Fibroblast of lung (primary cell): ENCODE measurements at regions not wholly inside any gene's neighbourhood (a gene's known extent, or its start where the extent isn't known, plus 50 kb on each side); places are given as distances from the start of the nearest gene placed in this dataset.

Experiments
- DNase-seq, 2 donors: peaks; one replicate each; pipeline versions ENCODE4 v3.0.0 to v3.0.0-alpha.2; 2010; ENCODE audit warnings: low read depth in 2 of 2
- H2AFZ ChIP-seq: 2 replicates; pipeline ENCODE4 v1.5.1; 2012; ENCODE audit warnings: low read length, control low read depth, inconsistent platforms
- H3K27ac ChIP-seq: 2 replicates; pipeline ENCODE4 v1.5.1; 2011; ENCODE audit warnings: low read length, control low read depth; ENCODE audit not compliant: insufficient read depth
- H3K27me3 ChIP-seq: 2 replicates; pipeline ENCODE4 v1.5.1; 2011; ENCODE audit warnings: mild to moderate bottlenecking, low read length; ENCODE audit not compliant: control insufficient read depth, insufficient read depth
- H3K36me3 ChIP-seq: 2 replicates; pipeline ENCODE4 v1.5.1; 2011; ENCODE audit warnings: low read length; ENCODE audit not compliant: control insufficient read depth, insufficient read depth
- H3K4me1 ChIP-seq: 2 replicates; pipeline ENCODE4 v1.5.1; 2011; ENCODE audit warnings: low read length; ENCODE audit not compliant: control insufficient read depth, insufficient read depth; ENCODE audit errors: extremely low read depth
- H3K4me2 ChIP-seq: 2 replicates; pipeline ENCODE4 v1.5.1; 2011; ENCODE audit warnings: low read length, control low read depth; ENCODE audit not compliant: insufficient read depth; ENCODE audit errors: extremely low read depth
- H3K4me3 ChIP-seq, 4 experiments: fragments of 200-600 bp in 1 of 4; sonication (generic) in 1 of 4; replicated peaks in 1 of 4; 2 replicates each; pipeline ENCODE4 v1.5.1; 2011 to 2016; ENCODE audit warnings: low read length in 4 of 4, low read depth in 3 of 4, mild to moderate bottlenecking in 3 of 4, control low read depth in 2 of 4, inconsistent platforms in 1 of 4, mixed read lengths in 1 of 4; ENCODE audit not compliant: insufficient read depth in 1 of 4; ENCODE audit errors: control extremely low read depth in 1 of 4
- H3K79me2 ChIP-seq: 2 replicates; pipeline ENCODE4 v1.5.1; 2012; ENCODE audit warnings: mild to moderate bottlenecking, low read length, inconsistent platforms; ENCODE audit not compliant: control insufficient read depth, insufficient read depth
- H3K9ac ChIP-seq: 2 replicates; pipeline ENCODE4 v1.5.1; 2011; ENCODE audit warnings: mild to moderate bottlenecking, low read length, control low read depth; ENCODE audit not compliant: insufficient read depth
- H3K9me3 ChIP-seq: 2 replicates; pipeline ENCODE4 v1.5.1; 2012; ENCODE audit warnings: low read depth, low read length; ENCODE audit not compliant: control insufficient read depth, insufficient read depth
- H4K20me1 ChIP-seq: 2 replicates; pipeline ENCODE4 v1.5.1; 2011; ENCODE audit warnings: low read length; ENCODE audit not compliant: control insufficient read depth, insufficient read depth; ENCODE audit errors: extremely low read depth
- CTCF ChIP-seq, 2 donors: IDR thresholded peaks in 1 of 2; conservative IDR thresholded peaks in 1 of 2; 1 replicate in 1 of 2; 2 replicates in 1 of 2; pipeline ENCODE4 v1.5.1; 2011 to 2012; ENCODE audit warnings: low read length in 2 of 2, control low read depth in 1 of 2, inconsistent platforms in 1 of 2, low read depth in 1 of 2, mild to moderate bottlenecking in 1 of 2
- EZH2 ChIP-seq: IDR thresholded peaks from 2 replicates; pipeline ENCODE4 v1.5.1; 2012; ENCODE audit warnings: low read length, control low read depth, mild to moderate bottlenecking; ENCODE audit errors: missing control alignments

GRCh38 chr3:6155650-6156338, 705.1 kb upstream of the GRM7 start:
- H4K20me1 ChIP-seq, result no peaks in the 10 kb centered on the region
- H3K9ac ChIP-seq, result no peak overlapping the region
- TF ChIP-seq EZH2, result no peak
- no peak for TF ChIP-seq CTCF (conservative IDR thresholded peaks at IDR 0.05 in 1 of 2, IDR thresholded peaks at IDR 0.05 in 1 of 2; ENCODE audit: low read depth in 1 of 2, low read length in 2 of 2)
- H3K9me3 ChIP-seq, result no peaks in the 10 kb centered on the region
- no peak overlapping the region for H3K27ac ChIP-seq
- no peak overlapping the region for H3K4me2 ChIP-seq
- no peak overlapping the region for H3K4me3 ChIP-seq
- no peaks in the 10 kb centered on the region for H3K4me1 ChIP-seq
- no peaks in the 10 kb centered on the region for H3K27me3 ChIP-seq
- H3K36me3 ChIP-seq, result no peaks in the 10 kb centered on the region
- H3K79me2 ChIP-seq, result no peaks in the 10 kb centered on the region
- no peak for DNase-seq
- no peak overlapping the region for H2AFZ ChIP-seq

DNA sequence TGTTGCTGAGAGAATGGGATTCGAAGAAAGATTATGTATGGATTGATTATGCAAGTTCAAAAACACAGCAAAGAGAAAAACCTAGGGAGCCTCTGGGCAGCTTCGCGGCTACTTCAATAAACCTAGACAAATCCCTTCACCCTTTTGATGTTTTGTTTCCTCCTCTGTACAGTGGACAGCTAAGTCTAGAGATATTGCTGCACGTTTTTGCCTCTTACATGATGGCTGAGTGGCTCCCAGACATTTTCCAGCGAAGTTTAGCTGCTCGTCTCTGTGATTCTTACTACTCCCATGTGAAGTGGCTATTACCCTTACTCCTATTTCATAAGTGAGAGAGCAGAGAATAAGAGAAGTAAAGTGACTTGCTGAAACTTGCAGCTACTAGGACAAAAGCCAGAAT, 695.0 kb upstream of the GRM7 start:
- TF ChIP-seq EZH2, result no peak
- TF ChIP-seq CTCF (conservative IDR thresholded peaks at IDR 0.05 in 1 of 2, IDR thresholded peaks at IDR 0.05 in 1 of 2; ENCODE audit: low read depth in 1 of 2, low read length in 2 of 2), result no peak

DNA sequence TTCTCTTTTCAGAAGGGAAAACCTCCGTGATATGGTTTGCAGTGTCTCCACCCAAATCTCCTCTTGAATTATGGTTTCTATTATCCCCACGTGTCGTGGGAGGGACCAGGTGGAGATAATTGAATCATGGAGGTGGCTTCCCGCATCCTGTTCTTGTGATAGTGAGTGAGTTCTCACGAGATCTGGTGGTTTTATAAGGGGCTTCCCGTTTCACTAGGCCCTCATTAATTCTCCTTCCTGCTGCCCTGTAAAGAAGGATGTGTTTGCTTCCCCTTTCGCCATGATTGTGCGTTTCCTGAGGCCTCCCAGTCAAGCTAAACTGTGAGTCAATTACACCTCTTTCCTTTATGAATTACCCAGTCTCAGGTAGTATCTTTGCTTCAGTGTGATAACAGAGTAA, 692.7 kb upstream of the GRM7 start:
- no peak overlapping the region for H3K27ac ChIP-seq
- no peak overlapping the region for H3K4me2 ChIP-seq
- H3K9ac ChIP-seq, result no peak overlapping the region
- no peaks in the 10 kb centered on the region for H3K4me1 ChIP-seq
- TF ChIP-seq CTCF (conservative IDR thresholded peaks at IDR 0.05 in 1 of 2, IDR thresholded peaks at IDR 0.05 in 1 of 2; ENCODE audit: low read depth in 1 of 2, low read length in 2 of 2) (no peak), EZH2 (no peak)
- H3K36me3 ChIP-seq, result no peaks in the 10 kb centered on the region
- no peak overlapping the region for H3K4me3 ChIP-seq
- no peak for DNase-seq
- no peaks in the 10 kb centered on the region for H3K27me3 ChIP-seq
- no peaks in the 10 kb centered on the region for H4K20me1 ChIP-seq
- no peaks in the 10 kb centered on the region for H3K79me2 ChIP-seq
- no peak overlapping the region for H2AFZ ChIP-seq
- no peaks in the 10 kb centered on the region for H3K9me3 ChIP-seq

More for the DNA sequence above, 695.0 kb upstream of the GRM7 start:
- DNase-seq, result no peak
- Histone ChIP-seq H3K4me3 (no peak overlapping the region), H3K79me2 (no peaks in the 10 kb centered on the region), H4K20me1 (no peaks in the 10 kb centered on the region), H3K9ac (no peak overlapping the region), H3K4me1 (no peaks in the 10 kb centered on the region), H3K27ac (no peak overlapping the region), H3K9me3 (no peaks in the 10 kb centered on the region), H3K4me2 (no peak overlapping the region), H3K27me3 (no peaks in the 10 kb centered on the region), H2AFZ (no peak overlapping the region), H3K36me3 (no peaks in the 10 kb centered on the region)
